ENCODE measurements at regions not wholly inside any gene's neighbourhood (a gene's known extent, or its start where the extent isn't known, plus 50 kb on each side); places are given as distances from the start of the nearest gene placed in this dataset.

DNA sequence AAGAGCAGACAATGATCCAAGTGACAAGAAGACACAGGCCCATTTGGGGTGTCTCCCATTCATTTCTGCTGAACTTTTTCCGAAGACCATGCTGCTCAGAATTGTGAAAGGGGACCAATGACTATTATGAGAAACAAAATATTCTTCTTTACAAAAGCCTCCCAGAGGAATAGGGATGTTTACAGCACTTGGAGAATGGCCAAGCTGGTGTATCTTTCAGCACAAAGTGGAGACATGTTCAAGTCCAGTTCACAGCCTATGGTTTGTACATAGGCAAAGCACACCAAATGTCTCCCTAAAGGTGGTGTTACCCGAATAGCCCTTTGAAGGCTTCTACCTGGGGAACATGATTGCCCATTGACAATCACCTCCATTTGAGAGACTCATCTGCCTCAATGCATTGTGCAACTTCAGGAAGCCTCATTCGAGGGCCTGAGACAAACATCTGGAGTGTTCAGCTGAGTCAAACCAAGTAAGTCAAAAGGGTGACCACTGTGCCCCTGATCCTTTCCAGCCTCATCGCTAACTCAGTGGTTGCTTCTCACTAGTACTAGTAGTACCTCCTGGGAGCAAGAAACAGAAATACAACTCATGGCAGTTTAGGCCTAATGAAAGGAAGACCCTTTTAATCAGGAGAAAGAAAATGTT, 451.0 kb upstream of the MARCKS start:
- H3K4me3 ChIP-seq (ENCODE audit: low read length) = no peak overlapping the region
- no peak for DNase-seq (ENCODE audit: low read depth)
- TF ChIP-seq, protein P1, sequence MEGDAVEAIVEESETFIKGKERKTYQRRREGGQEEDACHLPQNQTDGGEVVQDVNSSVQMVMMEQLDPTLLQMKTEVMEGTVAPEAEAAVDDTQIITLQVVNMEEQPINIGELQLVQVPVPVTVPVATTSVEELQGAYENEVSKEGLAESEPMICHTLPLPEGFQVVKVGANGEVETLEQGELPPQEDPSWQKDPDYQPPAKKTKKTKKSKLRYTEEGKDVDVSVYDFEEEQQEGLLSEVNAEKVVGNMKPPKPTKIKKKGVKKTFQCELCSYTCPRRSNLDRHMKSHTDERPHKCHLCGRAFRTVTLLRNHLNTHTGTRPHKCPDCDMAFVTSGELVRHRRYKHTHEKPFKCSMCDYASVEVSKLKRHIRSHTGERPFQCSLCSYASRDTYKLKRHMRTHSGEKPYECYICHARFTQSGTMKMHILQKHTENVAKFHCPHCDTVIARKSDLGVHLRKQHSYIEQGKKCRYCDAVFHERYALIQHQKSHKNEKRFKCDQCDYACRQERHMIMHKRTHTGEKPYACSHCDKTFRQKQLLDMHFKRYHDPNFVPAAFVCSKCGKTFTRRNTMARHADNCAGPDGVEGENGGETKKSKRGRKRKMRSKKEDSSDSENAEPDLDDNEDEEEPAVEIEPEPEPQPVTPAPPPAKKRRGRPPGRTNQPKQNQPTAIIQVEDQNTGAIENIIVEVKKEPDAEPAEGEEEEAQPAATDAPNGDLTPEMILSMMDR (conservative IDR thresholded peaks at IDR 0.05; ENCODE audit: low read depth, low read length) = no peak

DNA sequence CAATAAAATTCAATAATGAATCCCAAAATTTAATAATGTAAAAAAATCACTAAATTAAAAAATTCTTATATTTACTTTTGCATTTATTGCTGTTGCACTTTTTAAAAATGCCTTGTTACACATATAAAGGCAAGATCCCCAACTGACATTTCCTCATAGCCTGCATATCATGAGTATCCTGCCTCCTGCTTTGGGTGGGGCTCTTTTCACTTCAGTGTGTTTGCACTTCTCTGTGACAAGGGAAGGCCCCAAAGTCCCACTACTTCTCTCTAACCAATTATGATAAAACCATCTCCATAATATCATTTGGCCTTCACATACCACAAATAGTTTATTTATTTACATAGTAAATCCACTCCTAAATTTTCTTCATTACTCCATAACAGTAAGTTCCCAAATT, 446.1 kb upstream of the MARCKS start:
- TF ChIP-seq, protein P1 (conservative IDR thresholded peaks at IDR 0.05; ENCODE audit: low read depth, low read length) = no peak
- no peak for DNase-seq (ENCODE audit: low read depth)
- H3K4me3 ChIP-seq (ENCODE audit: low read length) = no peak overlapping the region

DNA sequence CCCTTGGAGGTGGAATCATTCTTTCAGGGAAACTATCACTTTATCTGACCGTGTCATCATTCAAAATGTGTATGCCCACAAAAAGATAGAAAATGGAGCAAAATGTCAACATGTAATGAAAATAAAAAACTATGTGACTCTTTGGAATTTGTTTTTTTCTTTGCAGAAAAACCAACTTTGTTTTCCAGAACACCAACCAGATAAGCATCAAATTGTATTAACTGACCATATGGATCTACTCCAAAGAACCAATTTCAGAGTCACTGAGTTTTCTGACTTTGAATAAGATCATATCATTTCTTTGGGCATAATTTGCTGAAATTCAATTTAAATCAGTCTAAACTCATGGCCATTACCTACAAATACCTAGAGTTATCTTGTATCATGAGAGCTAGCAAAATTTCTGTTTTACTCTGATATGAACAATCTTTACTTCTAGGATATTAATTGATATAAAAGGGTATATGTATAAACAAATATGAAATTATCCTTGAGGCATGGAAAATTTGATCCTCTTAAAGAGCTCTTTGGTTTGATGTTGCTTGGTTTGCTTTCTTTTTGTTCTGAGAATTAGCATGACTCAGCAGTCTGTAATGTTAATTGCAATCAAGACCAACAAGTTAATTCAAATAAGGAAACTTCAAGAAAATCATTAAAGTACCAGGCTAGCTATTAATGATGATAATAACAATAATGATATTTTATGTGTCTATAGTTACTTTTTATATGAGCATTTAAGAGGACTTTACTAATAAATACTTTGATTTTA, 444.4 kb upstream of the MARCKS start:
- DNase-seq (ENCODE audit: low read depth) = peak; percentile 28
- H3K4me3 ChIP-seq (ENCODE audit: low read length) = no peak overlapping the region

DNA sequence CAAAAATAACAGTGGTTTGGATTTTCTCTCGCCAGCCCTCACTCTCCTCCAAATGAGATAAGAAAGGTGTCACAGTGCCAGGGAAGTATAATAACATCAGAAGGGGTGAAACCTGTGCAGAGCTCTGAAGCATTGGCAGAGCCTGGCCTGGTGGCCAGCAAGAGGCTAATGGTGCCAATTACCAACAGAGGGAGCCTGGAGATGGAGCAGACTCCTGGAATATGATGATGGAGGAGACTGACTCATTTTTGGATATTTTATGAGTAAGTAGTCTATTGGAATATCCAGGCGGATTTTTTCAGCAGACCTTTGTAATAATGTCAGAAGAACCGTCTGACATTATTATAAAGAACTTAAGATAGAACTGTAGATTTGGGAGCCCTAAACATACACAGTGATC, 442.6 kb upstream of the MARCKS start:
- peak; percentile 42 for DNase-seq (ENCODE audit: low read depth)
- no peak overlapping the region for H3K4me3 ChIP-seq (ENCODE audit: low read length)
- TF ChIP-seq, protein P1 (conservative IDR thresholded peaks at IDR 0.05; ENCODE audit: low read depth, low read length) = peak; percentile 75

More for the DNA sequence above, 444.4 kb upstream of the MARCKS start:
- TF ChIP-seq, protein P1 (conservative IDR thresholded peaks at IDR 0.05; ENCODE audit: low read depth, low read length) = no peak

DNA sequence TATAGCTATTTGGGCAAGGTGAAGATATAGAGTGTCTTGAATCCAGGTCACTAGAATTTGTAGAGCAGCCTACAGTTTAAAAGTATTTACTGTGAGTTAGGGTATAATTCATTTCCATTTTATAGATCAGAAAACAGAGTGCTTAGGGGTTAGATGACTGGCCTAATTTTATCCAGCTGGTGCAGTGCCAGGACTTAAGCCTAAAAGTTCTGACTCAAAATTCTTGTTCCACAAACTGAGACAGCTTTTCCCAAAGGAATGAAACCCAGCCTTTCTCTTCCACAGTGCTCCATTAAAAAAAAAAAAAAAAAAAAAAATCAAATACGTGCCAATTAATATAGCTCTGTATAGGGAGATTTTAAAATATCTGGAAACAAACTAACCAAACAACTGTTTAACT, 441.0 kb upstream of the MARCKS start:
- no peak for DNase-seq (ENCODE audit: low read depth)
- H3K4me3 ChIP-seq (ENCODE audit: low read length) = no peak overlapping the region
- TF ChIP-seq, protein P1 (conservative IDR thresholded peaks at IDR 0.05; ENCODE audit: low read depth, low read length) = no peak

DNA sequence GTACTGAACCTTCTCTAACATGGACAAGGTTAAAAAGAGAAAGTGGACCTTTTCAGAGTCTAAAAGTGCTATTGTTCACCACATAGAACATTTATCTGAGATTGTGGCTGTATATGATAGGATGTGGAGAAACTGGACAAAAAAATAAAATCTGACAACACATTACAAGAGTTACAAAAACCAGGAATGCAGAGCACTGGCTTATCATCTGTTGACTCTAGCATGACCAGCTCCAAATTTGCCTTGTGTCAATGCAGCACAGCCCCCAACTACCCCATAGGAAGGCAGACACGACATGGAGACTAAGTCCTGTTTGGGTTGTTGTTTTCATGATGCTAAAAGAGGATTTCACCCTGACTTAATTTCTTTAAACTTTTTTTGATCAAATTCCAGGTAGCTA, 436.9 kb upstream of the MARCKS start:
- no peak for DNase-seq (ENCODE audit: low read depth)
- TF ChIP-seq, protein P1 (conservative IDR thresholded peaks at IDR 0.05; ENCODE audit: low read depth, low read length) = no peak
- no peak overlapping the region for H3K4me3 ChIP-seq (ENCODE audit: low read length)

DNA sequence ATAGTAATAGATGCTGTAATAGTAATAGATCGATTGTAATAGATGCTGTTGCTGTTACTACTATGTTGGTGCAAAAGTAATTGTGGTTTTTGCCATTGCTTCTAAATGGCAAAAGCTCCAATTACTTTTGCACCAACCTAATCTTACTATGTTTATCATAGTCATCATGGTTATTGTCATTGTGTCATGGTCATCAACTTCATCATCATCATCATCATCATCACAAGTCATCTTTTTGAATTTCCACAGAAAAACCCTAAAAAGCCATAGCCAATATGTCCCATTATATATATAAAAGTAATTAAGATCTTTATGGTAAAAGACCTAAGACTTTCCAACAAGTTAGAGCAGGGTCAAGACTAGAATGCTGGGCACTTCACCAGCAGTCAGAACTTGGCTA, 435.1 kb upstream of the MARCKS start:
- TF ChIP-seq, protein P1 (conservative IDR thresholded peaks at IDR 0.05; ENCODE audit: low read depth, low read length) = no peak
- DNase-seq (ENCODE audit: low read depth) = no peak
- no peak overlapping the region for H3K4me3 ChIP-seq (ENCODE audit: low read length)

Data from retinal pigment epithelial cell (primary cell).